ENCODE measurements at regions not wholly inside any gene's neighbourhood (a gene's known extent, or its start where the extent isn't known, plus 50 kb on each side); places are given as distances from the start of the nearest gene placed in this dataset.

GRCh38 chr5:17897776-17898175 is 263.5 kb downstream of the TAF11L14 start:
- H3K4ac ChIP-seq (ENCODE audit: low read depth, low read length), result no peak overlapping the region
- no peak overlapping the region for H3K23ac ChIP-seq (ENCODE audit: low read depth, low read length)
- H2BK15ac ChIP-seq (ENCODE audit: low read depth, low read length), result no peak overlapping the region
- no TSS peak for BruUV-seq (replicated peaks)
- CTCF ChIA-PET, result no interaction called here
- dilution Hi-C loops (cut with HindIII; ENCODE audit: low sequenced_read_pairs, unreplicated experiment), result no loop called here
- no peak for ATAC-seq (ENCODE audit: low read depth)
- POLR2A ChIA-PET (ENCODE audit: unreplicated experiment), result no interaction called here
- H3K27ac ChIP-seq (ENCODE audit: insufficient read depth, low read length), result no peak overlapping the region; the same call in 1 of the 2 replicates
- no peak overlapping the region for H2AFZ ChIP-seq (replicated peaks; ENCODE audit: low read length, poor library complexity)
- peaks cover 2% of the 10 kb centered on the region; the same call in 1 of the 2 replicates for H3K4me1 ChIP-seq (ENCODE audit: control insufficient read depth, insufficient read depth, low read length)
- H3K9me3 ChIP-seq (ENCODE audit: control insufficient read depth, insufficient read depth, low read length), result no peaks in the 10 kb centered on the region
- H3K27me3 ChIP-seq (ENCODE audit: control insufficient read depth, insufficient read depth, low read length), result no peaks in the 10 kb centered on the region
- no peak overlapping the region for H2BK5ac ChIP-seq (ENCODE audit: low read depth, low read length, poor library complexity, severe bottlenecking)
- H3K9ac ChIP-seq (ENCODE audit: low read depth, low read length), result no peak overlapping the region
- no peak overlapping the region for H4K91ac ChIP-seq (ENCODE audit: insufficient read depth, low read depth, low read length)
- no peaks in the 10 kb centered on the region for H3K79me1 ChIP-seq (ENCODE audit: low read depth in 1 of 2, low read length in 2 of 2)
- H2BK20ac ChIP-seq (ENCODE audit: low read depth, low read length), result no peak overlapping the region
- no peak overlapping the region; the same call in 1 of the 2 replicates for H4K5ac ChIP-seq (ENCODE audit: low read depth, low read length)
- H3K4me3 ChIP-seq (ENCODE audit: insufficient read depth, low read depth, low read length), result no peak overlapping the region
- intact Hi-C loops (cut with micrococcal nuclease), result loop anchor here (2.0 kb wide), 1 partner anchor 681 kb away; the partner anchor contains the start of gene BASP1
- in situ Hi-C loops (cut with MboI; ENCODE audit: low sequenced_read_pairs), result no loop called here
- H3K18ac ChIP-seq (ENCODE audit: low read depth, low read length), result peak overlapping the region; percentile 36; the same call in 1 of the 2 replicates
- no peak overlapping the region for H3K14ac ChIP-seq (replicated peaks; ENCODE audit: low read depth, low read length)
- no peaks in the 10 kb centered on the region for H3K36me3 ChIP-seq (ENCODE audit: control insufficient read depth, insufficient read depth, low read length)
- no peaks in the 10 kb centered on the region for H4K20me1 ChIP-seq (ENCODE audit: insufficient read depth, low read length)
- no peak overlapping the region for H2BK120ac ChIP-seq (ENCODE audit: low read depth, low read length)
- no peak overlapping the region for H2AK9ac ChIP-seq (replicated peaks; ENCODE audit: low read depth, low read length, poor library complexity)
- DNase-seq, result no peak
- H3K9me1 ChIP-seq (ENCODE audit: insufficient read depth, low read length), result no peaks in the 10 kb centered on the region
- 64% methylated on average over 2 of the region's 4 CpGs; no CpG with 5 or more reads in 1 of the 2 experiments for WGBS, 2 experiments (ENCODE audit: extremely low coverage in 2 of 2, insufficient read length in 1 of 2)
- H2AK5ac ChIP-seq (ENCODE audit: low read depth, low read length), result no peak overlapping the region
- H3K56ac ChIP-seq (ENCODE audit: extremely low read depth, insufficient read depth, low read length), result no peak overlapping the region
- H3K4me2 ChIP-seq (ENCODE audit: low read depth, low read length), result no peak overlapping the region
- no peak overlapping the region for H4K8ac ChIP-seq (ENCODE audit: low read depth in 2 of 2, low read length in 2 of 2)
- TF ChIP-seq RCOR1 (IDR thresholded peaks at IDR 0.05; ENCODE audit: insufficient replicate concordance, low read length) (no peak), ELK1 (IDR thresholded peaks at IDR 0.05; ENCODE audit: borderline replicate concordance, low read depth, low read length) (no peak), RFX5 (IDR thresholded peaks at IDR 0.05; ENCODE audit: low read depth, low read length) (no peak), USF2 (IDR thresholded peaks at IDR 0.05; ENCODE audit: low read depth, low read length) (no peak), FOS (IDR thresholded peaks at IDR 0.05; ENCODE audit: low read depth, low read length) (no peak), NFE2L2 (IDR thresholded peaks at IDR 0.05; ENCODE audit: low read depth, low read length) (no peak), SMC3 (IDR thresholded peaks at IDR 0.05; ENCODE audit: low read depth, low read length) (no peak)

All from IMR-90 (cell line).